ENCODE measurements at regions not wholly inside any gene's neighbourhood (a gene's known extent, or its start where the extent isn't known, plus 50 kb on each side); places are given as distances from the start of the nearest gene placed in this dataset.

GRCh38 chr4:99716996-99717395, 59.4 kb upstream of the C4orf54 start (continued):
- TF ChIP-seq ARID4B (CRISPR knock-in tag; IDR thresholded peaks at IDR 0.05; ENCODE audit: borderline replicate concordance): no peak

GRCh38 chr4:99715286-99715685, 57.7 kb upstream of the C4orf54 start:
- Mint-ChIP-seq H3K9me3 (0 out of 2 replicates have a peak, but pooled peaks cover 3% of the 10 kb centered on the region), H3K27ac (no peak overlapping the region), H3K36me3 (no peaks in the 10 kb centered on the region), H3K4me3 (no peak overlapping the region), H3K27me3 (ENCODE audit: low read depth) (no peaks in the 10 kb centered on the region), H3K4me1 (peaks cover 11% of the 10 kb centered on the region)
- CTCF ChIA-PET: interaction anchor here (0.8 kb wide), 1 partner anchor 9 kb away, joined by 4 read pairs; no protein-coding TSS in a partner anchor
- POLR2A ChIA-PET: interaction anchor here (0.6 kb wide), 1 partner anchor 138 kb away, joined by 5 read pairs; no protein-coding TSS in a partner anchor
- TF ChIP-seq HMGA2 (CRISPR knock-in tag; IDR thresholded peaks at IDR 0.05) (no peak), ZNF671 (CRISPR knock-in tag; IDR thresholded peaks at IDR 0.05) (no peak), ZNF121 (CRISPR knock-in tag; IDR thresholded peaks at IDR 0.05) (no peak), ZNF232 (CRISPR knock-in tag; IDR thresholded peaks at IDR 0.05) (no peak), ZNF317 (CRISPR knock-in tag; IDR thresholded peaks at IDR 0.05; ENCODE audit: borderline replicate concordance, low read depth) (no peak), IRF1 (CRISPR knock-in tag; IDR thresholded peaks at IDR 0.05) (no peak), FOXJ3 (CRISPR knock-in tag; IDR thresholded peaks at IDR 0.05; ENCODE audit: borderline replicate concordance) (no peak), KAT7 (CRISPR knock-in tag; IDR thresholded peaks at IDR 0.05; ENCODE audit: borderline replicate concordance) (no peak)
- DNase-seq (ENCODE audit: low spot score) (no peak), ATAC-seq (no peak)

GRCh38 chr4:99714179-99714578, 56.6 kb upstream of the C4orf54 start:
- Mint-ChIP-seq H3K4me1 (peaks cover 11% of the 10 kb centered on the region), H3K4me3 (no peak overlapping the region), H3K36me3 (no peaks in the 10 kb centered on the region), H3K9me3 (0 out of 2 replicates have a peak, but pooled peaks cover 3% of the 10 kb centered on the region), H3K27me3 (ENCODE audit: low read depth) (no peaks in the 10 kb centered on the region), H3K27ac (no peak overlapping the region)
- POLR2A ChIA-PET: no interaction called here
- CTCF ChIA-PET: no interaction called here
- DNase-seq (ENCODE audit: low spot score) (no peak), ATAC-seq (no peak)
- TF ChIP-seq CBFB (CRISPR knock-in tag; IDR thresholded peaks at IDR 0.05; ENCODE audit: low read depth) (no peak), ZNF138 (CRISPR knock-in tag; conservative IDR thresholded peaks at IDR 0.05) (no peak), ATF2 (CRISPR knock-in tag; IDR thresholded peaks at IDR 0.05; ENCODE audit: borderline replicate concordance, low read depth) (no peak), ZNF121 (CRISPR knock-in tag; IDR thresholded peaks at IDR 0.05) (no peak)

GRCh38 chr4:99712530-99712929, 54.9 kb upstream of the C4orf54 start:
- H3K4me1 Mint-ChIP-seq: peaks cover 8% of the 10 kb centered on the region
- no peak overlapping the region for H3K4me3 Mint-ChIP-seq
- POLR2A ChIA-PET: no interaction called here
- H3K27ac Mint-ChIP-seq: no peak overlapping the region
- H3K27me3 Mint-ChIP-seq (ENCODE audit: low read depth): no peaks in the 10 kb centered on the region
- DNase-seq (ENCODE audit: low spot score) (no peak), ATAC-seq (no peak)
- no peaks in the 10 kb centered on the region for H3K36me3 Mint-ChIP-seq
- no peaks in the 10 kb centered on the region for H3K9me3 Mint-ChIP-seq
- CTCF ChIA-PET: interaction anchor here (1.7 kb wide), 1 partner anchor 99 kb away, joined by 3 read pairs; no protein-coding TSS in a partner anchor
- no peak for TF ChIP-seq ATF1 (CRISPR knock-in tag; IDR thresholded peaks at IDR 0.05)
- TF ChIP-seq ZNF671 (CRISPR knock-in tag; IDR thresholded peaks at IDR 0.05): no peak
- no peak for TF ChIP-seq USF1 (CRISPR knock-in tag; IDR thresholded peaks at IDR 0.05)
- TF ChIP-seq ELF4 (CRISPR knock-in tag; IDR thresholded peaks at IDR 0.05; ENCODE audit: low read depth): no peak
- no peak for TF ChIP-seq E2F4 (CRISPR knock-in tag; IDR thresholded peaks at IDR 0.05; ENCODE audit: borderline replicate concordance, low read depth)
- no peak for TF ChIP-seq USF2 (CRISPR knock-in tag; IDR thresholded peaks at IDR 0.05)
- TF ChIP-seq ATF2 (CRISPR knock-in tag; IDR thresholded peaks at IDR 0.05; ENCODE audit: borderline replicate concordance, low read depth): no peak
- no peak for TF ChIP-seq NFATC4 (CRISPR knock-in tag; IDR thresholded peaks at IDR 0.05)
